MM.1S (cell line): ENCODE measurements at regions not wholly inside any gene's neighbourhood (a gene's known extent, or its start where the extent isn't known, plus 50 kb on each side); places are given as distances from the start of the nearest gene placed in this dataset.

ENCODE experiments used
- DNase-seq: peaks from one replicate; pipeline ENCODE4 v3.0.0-alpha.2; 2015
- H2AFZ ChIP-seq: fragments of 300-600 bp; sonication (generic); 2 replicates; pipeline ENCODE4 v1.6.0; 2016; ENCODE audit warnings: antibody characterized with exemption, low read length
- H3F3A ChIP-seq: fragments of 300-600 bp; sonication (generic); 2 replicates; pipeline ENCODE4 v1.6.1; 2016; ENCODE audit warnings: mild to moderate bottlenecking, antibody characterized with exemption, low read length, moderate library complexity, mixed read lengths; ENCODE audit not compliant: insufficient read depth
- H3K27ac ChIP-seq: fragments of 300-600 bp; sonication (generic); 2 replicates; pipeline ENCODE4 v1.5.1; 2016; ENCODE audit warnings: mild to moderate bottlenecking, low read length
- H3K27me3 ChIP-seq: fragments of 300-600 bp; sonication (generic); replicated peaks from 2 replicates; pipeline ENCODE4 v1.6.0; 2016; ENCODE audit warnings: low read length; ENCODE audit not compliant: insufficient read depth
- H3K36me3 ChIP-seq: fragments of 300-600 bp; sonication (generic); replicated peaks from 2 replicates; pipeline ENCODE4 v1.6.1; 2016; ENCODE audit warnings: mild to moderate bottlenecking, low read length, mixed read lengths; ENCODE audit not compliant: insufficient read depth
- H3K4me1 ChIP-seq: fragments of 300-600 bp; sonication (generic); 2 replicates; pipeline ENCODE4 v1.6.1; 2016; ENCODE audit warnings: low read length, mixed read lengths
- H3K4me2 ChIP-seq: fragments of 300-600 bp; sonication (generic); 2 replicates; pipeline ENCODE4 v1.6.0; 2016; ENCODE audit warnings: low read depth, low read length
- H3K4me3 ChIP-seq: fragments of 300-600 bp; sonication (generic); 2 replicates; pipeline ENCODE4 v1.5.1; 2016; ENCODE audit warnings: low read length, mixed read lengths
- H3K79me2 ChIP-seq: fragments of 300-600 bp; sonication (generic); 2 replicates; pipeline ENCODE4 v1.6.1; 2016; ENCODE audit warnings: mixed run types, low read length, mixed read lengths
- H3K9ac ChIP-seq: fragments of 300-600 bp; sonication (generic); 2 replicates; pipeline ENCODE4 v1.6.1; 2016; ENCODE audit warnings: low read length, mixed read lengths
- H3K9me2 ChIP-seq: fragments of 300-600 bp; sonication (generic); replicated peaks from 2 replicates; pipeline ENCODE4 v1.6.1; 2016; ENCODE audit warnings: mild to moderate bottlenecking, low read length, mixed read lengths; ENCODE audit not compliant: insufficient read depth
- H3K9me3 ChIP-seq: fragments of 300-600 bp; sonication (generic); replicated peaks from 2 replicates; pipeline ENCODE4 v1.6.1; 2016; ENCODE audit warnings: mild to moderate bottlenecking, low read length, mixed read lengths; ENCODE audit not compliant: insufficient read depth
- H4K20me1 ChIP-seq: fragments of 300-600 bp; sonication (generic); 2 replicates; pipeline ENCODE4 v1.6.1; 2016; ENCODE audit warnings: mild to moderate bottlenecking, low read length, moderate library complexity, mixed read lengths; ENCODE audit not compliant: insufficient read depth
- EZH2 ChIP-seq: fragments of 300-600 bp; sonication (generic); optimal IDR thresholded peaks from 2 replicates; pipeline ENCODE3; 2017; ENCODE audit warnings: low read depth, mild to moderate bottlenecking, antibody characterized with exemption, low read length, mixed read lengths
- EZH2phosphoT487 ChIP-seq: fragments of 300-600 bp; sonication (generic); IDR thresholded peaks from 2 replicates; pipeline ENCODE4 v1.6.1; 2018; ENCODE audit warnings: antibody characterized with exemption, low read length
- TF ChIP-seq, protein P1 (sequence below): fragments of 300-600 bp; sonication (generic); IDR thresholded peaks from 2 replicates; pipeline ENCODE4 v1.5.1; 2016; ENCODE audit warnings: antibody characterized with exemption, low read length, mixed read lengths

DNA sequence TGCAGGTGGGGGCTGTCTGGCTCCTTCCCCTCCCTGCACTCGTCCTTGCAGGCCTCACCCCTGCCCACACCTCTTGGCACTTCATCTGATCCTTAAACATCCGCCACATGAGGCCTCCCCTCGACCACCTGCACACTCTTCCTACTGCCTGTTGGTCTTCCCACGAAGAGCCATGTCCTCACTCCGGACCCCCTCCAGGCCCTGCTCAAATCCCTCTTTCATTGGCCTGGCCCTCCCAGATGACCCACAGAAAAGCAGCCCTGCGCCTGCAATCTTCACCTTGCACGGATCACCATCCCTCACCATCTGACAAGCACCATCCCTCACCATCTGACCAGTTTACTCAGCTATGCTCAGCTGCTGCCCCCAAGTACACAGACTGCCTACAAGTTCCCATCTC lies 193.6 kb downstream of the BCL11B start:
- Histone ChIP-seq H2AFZ (no peak overlapping the region), H4K20me1 (no peaks in the 10 kb centered on the region), H3K27me3 (no peaks in the 10 kb centered on the region), H3K4me2 (no peak overlapping the region), H3K36me3 (no peaks in the 10 kb centered on the region), H3K9ac (no peak overlapping the region), H3K79me2 (no peaks in the 10 kb centered on the region), H3K27ac (no peak overlapping the region), H3K9me3 (no peaks in the 10 kb centered on the region), H3K9me2 (no peaks in the 10 kb centered on the region), H3F3A (no peaks in the 10 kb centered on the region), H3K4me1 (no peaks in the 10 kb centered on the region), H3K4me3 (no peak overlapping the region)
- TF ChIP-seq EZH2phosphoT487 (no peak), EZH2 (no peak)
- TF ChIP-seq, protein P1, sequence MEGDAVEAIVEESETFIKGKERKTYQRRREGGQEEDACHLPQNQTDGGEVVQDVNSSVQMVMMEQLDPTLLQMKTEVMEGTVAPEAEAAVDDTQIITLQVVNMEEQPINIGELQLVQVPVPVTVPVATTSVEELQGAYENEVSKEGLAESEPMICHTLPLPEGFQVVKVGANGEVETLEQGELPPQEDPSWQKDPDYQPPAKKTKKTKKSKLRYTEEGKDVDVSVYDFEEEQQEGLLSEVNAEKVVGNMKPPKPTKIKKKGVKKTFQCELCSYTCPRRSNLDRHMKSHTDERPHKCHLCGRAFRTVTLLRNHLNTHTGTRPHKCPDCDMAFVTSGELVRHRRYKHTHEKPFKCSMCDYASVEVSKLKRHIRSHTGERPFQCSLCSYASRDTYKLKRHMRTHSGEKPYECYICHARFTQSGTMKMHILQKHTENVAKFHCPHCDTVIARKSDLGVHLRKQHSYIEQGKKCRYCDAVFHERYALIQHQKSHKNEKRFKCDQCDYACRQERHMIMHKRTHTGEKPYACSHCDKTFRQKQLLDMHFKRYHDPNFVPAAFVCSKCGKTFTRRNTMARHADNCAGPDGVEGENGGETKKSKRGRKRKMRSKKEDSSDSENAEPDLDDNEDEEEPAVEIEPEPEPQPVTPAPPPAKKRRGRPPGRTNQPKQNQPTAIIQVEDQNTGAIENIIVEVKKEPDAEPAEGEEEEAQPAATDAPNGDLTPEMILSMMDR, result no peak
- DNase-seq, result no peak

DNA sequence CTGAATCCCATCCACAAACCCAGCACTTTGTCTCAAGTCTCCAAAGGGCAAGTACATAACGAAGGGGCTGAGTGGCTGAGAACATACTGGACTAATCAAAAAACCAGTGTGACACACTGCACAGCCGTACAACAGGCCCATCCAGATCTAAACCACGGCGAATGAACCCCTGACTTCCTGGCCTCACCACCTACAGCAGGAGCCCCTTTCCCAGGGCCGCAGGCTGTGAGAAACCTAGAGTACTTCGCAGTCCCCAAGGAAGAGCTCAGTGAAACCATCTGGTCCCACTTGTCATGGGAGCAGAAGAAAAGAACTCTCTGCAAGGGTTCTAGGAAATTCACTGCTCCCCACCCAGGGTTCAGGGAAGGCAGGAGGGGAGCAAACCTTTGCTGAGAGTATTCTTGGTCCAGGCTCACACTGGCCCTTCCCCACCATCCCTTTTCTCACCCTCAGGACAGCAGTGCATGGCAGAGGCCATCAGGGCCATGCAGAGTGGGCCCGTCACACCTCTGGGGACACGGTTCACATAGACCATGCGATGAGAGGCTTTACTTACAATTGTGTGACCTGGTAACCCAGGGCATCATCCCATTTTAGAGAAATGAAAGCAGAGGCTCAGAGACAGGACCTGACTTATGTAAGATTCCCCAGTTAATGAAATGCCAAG lies 192.8 kb downstream of the BCL11B start:
- Histone ChIP-seq H3K4me1 (no peaks in the 10 kb centered on the region), H4K20me1 (no peaks in the 10 kb centered on the region), H3K27me3 (no peaks in the 10 kb centered on the region), H3K4me3 (no peak overlapping the region), H3K4me2 (no peak overlapping the region), H3K27ac (no peak overlapping the region), H3K9me2 (no peaks in the 10 kb centered on the region), H2AFZ (no peak overlapping the region), H3F3A (no peaks in the 10 kb centered on the region), H3K36me3 (no peaks in the 10 kb centered on the region), H3K79me2 (no peaks in the 10 kb centered on the region), H3K9me3 (no peaks in the 10 kb centered on the region), H3K9ac (no peak overlapping the region)
- DNase-seq, result no peak
- no peak for TF ChIP-seq EZH2phosphoT487
- TF ChIP-seq EZH2, result no peak
- TF ChIP-seq, protein P1, result no peak

DNA sequence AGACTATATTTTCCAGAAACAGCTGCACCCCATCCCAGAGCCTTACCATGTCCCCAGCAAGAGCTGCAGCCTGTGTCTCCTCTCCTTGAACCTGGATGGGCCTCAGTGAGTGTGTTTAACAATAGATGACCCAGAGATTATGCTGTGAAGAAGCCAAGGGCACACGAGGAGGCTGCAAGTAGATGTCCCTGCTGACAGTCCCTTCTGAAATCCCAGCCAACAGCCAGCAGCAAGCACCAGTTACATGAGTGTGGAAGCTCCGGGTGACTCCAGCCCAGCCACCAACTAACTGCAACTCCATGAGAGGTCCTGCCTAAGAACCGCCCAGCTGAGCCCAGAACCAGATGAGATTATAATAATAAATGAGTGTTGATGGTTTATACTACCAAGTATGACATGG lies 191.7 kb downstream of the BCL11B start:
- Histone ChIP-seq H3F3A (no peaks in the 10 kb centered on the region), H3K4me2 (no peak overlapping the region), H3K27ac (no peak overlapping the region), H3K4me1 (no peaks in the 10 kb centered on the region), H3K9ac (no peak overlapping the region), H3K27me3 (no peaks in the 10 kb centered on the region), H2AFZ (no peak overlapping the region), H3K36me3 (no peaks in the 10 kb centered on the region), H4K20me1 (no peaks in the 10 kb centered on the region), H3K9me2 (no peaks in the 10 kb centered on the region), H3K4me3 (no peak overlapping the region), H3K9me3 (no peaks in the 10 kb centered on the region), H3K79me2 (no peaks in the 10 kb centered on the region)
- TF ChIP-seq, protein P1, result no peak
- TF ChIP-seq EZH2phosphoT487, result no peak
- no peak for TF ChIP-seq EZH2
- DNase-seq, result no peak
